HG03575 (cell line): ENCODE measurements at regions not wholly inside any gene's neighbourhood (a gene's known extent, or its start where the extent isn't known, plus 50 kb on each side); places are given as distances from the start of the nearest gene placed in this dataset.

ENCODE experiments used
- ATAC-seq: cut with Tn5 transposase; IDR thresholded peaks from one replicate; pipeline ENCODE4 v1.9.1; 2021; ENCODE audit not compliant: unreplicated experiment, insufficient number of reproducible peaks, low FRiP score; ENCODE audit errors: extremely low read depth

GRCh38 chr18:76688724-76689472, 133.5 kb upstream of the ZNF236 start:
- no peak for ATAC-seq

- ATAC-seq, result peak; percentile 66
Observed at GRCh38 chr18:76687304-76687962, 134.9 kb upstream of the ZNF236 start.

GRCh38 chr18:76686737-76687231, 135.6 kb upstream of the ZNF236 start:
- no peak for ATAC-seq

GRCh38 chr18:76685860-76686259, 136.5 kb upstream of the ZNF236 start:
- no peak for ATAC-seq

GRCh38 chr18:76685402-76685801, 137.0 kb upstream of the ZNF236 start:
- no peak for ATAC-seq

GRCh38 chr18:76684265-76684664, 138.1 kb upstream of the ZNF236 start:
- no peak for ATAC-seq

- ATAC-seq, result no peak
Observed at GRCh38 chr18:76679945-76680344, 142.4 kb upstream of the ZNF236 start.

- ATAC-seq, result no peak
Observed at GRCh38 chr18:76679259-76679658, 143.1 kb upstream of the ZNF236 start.

GRCh38 chr18:76678248-76678647, 144.1 kb upstream of the ZNF236 start:
- ATAC-seq, result no peak

GRCh38 chr18:76674596-76674995, 147.8 kb upstream of the ZNF236 start:
- no peak for ATAC-seq

- ATAC-seq, result no peak
Observed at GRCh38 chr18:76673281-76674185, 148.8 kb upstream of the ZNF236 start.

- no peak for ATAC-seq
Observed at GRCh38 chr18:76672627-76673026, 149.7 kb upstream of the ZNF236 start.

GRCh38 chr18:76670564-76671288, 151.6 kb upstream of the ZNF236 start:
- no peak for ATAC-seq

- ATAC-seq, result no peak
Observed at GRCh38 chr18:76668546-76668945, 153.8 kb upstream of the ZNF236 start.

GRCh38 chr18:76668119-76668518, 154.2 kb upstream of the ZNF236 start:
- no peak for ATAC-seq

- ATAC-seq, result no peak
Observed at GRCh38 chr18:76667603-76668002, 154.8 kb upstream of the ZNF236 start.

- no peak for ATAC-seq
Observed at GRCh38 chr18:76662626-76663025, 159.7 kb upstream of the ZNF236 start.

GRCh38 chr18:76660571-76661192, 161.7 kb upstream of the ZNF236 start:
- ATAC-seq, result no peak
